GM19035 (cell line): ENCODE measurements at regions not wholly inside any gene's neighbourhood (a gene's known extent, or its start where the extent isn't known, plus 50 kb on each side); places are given as distances from the start of the nearest gene placed in this dataset.

Experiments
- ATAC-seq: cut with Tn5 transposase; IDR thresholded peaks from one replicate; pipeline ENCODE4 v1.9.1; 2021; ENCODE audit not compliant: unreplicated experiment

- ATAC-seq = no peak
These were observed 91.5 kb upstream of the SMNDC1 start for GRCh38 chr10:110396284-110396651.

- no peak for ATAC-seq
These were observed 93.1 kb upstream of the SMNDC1 start for GRCh38 chr10:110397856-110398255.

GRCh38 chr10:110398419-110399105 lies 93.8 kb upstream of the SMNDC1 start:
- no peak for ATAC-seq

GRCh38 chr10:110399106-110399964 lies 94.6 kb upstream of the SMNDC1 start:
- ATAC-seq = no peak

- ATAC-seq = no peak
These were observed 95.5 kb upstream of the SMNDC1 start for GRCh38 chr10:110399965-110400933.

DNA sequence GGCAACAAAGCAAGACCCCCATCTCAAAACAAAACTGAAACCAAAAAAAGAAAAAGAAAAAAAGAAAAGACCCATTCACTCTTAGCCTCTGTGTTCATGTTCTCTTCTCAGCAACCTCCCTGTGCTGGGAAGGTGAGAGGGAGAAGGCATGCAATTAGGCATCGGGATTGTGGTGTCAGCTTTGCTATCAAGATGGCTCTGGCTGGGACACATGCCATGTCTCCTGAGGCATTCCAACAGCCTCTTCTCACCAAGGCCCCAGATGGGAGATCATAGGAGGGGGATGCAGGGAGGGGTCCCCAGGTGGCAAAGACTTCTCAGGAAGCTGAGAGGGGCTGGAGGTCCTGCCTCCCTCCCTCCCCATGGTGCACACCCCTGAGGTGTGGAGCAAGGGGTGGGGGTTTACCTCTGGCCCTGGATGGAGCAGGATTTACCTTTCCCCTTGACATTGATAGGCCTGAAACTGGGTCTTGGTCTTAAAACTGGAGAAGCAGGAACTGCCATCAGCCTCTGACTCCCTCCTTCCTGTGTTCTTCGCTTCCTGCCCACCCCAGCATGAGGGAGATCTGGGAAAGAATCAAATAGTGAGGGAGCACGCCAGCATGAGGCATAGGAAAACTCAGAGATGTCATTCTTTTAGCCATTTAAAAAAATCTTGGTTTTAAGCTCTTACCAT lies 96.2 kb upstream of the DUSP5 start:
- ATAC-seq = no peak

DNA sequence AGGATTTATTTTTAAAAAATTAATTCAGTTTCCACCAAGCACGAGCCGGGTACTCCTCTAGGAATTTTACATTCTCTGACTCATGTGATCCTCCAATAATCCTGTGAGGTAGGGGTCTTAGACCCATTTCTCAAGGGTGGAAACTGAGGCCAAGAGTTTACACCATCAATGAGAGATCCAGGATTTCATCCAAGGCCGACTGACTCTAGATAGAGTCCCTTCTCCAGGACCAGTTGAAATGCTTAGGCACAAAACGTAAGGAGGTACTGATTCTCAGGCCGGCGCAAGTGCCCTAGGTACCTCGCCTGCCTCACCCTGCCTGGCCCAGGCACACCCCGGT lies 95.7 kb upstream of the DUSP5 start:
- no peak for ATAC-seq

- no peak for ATAC-seq
These were observed 94.1 kb upstream of the DUSP5 start for GRCh38 chr10:110403593-110403992.

DNA sequence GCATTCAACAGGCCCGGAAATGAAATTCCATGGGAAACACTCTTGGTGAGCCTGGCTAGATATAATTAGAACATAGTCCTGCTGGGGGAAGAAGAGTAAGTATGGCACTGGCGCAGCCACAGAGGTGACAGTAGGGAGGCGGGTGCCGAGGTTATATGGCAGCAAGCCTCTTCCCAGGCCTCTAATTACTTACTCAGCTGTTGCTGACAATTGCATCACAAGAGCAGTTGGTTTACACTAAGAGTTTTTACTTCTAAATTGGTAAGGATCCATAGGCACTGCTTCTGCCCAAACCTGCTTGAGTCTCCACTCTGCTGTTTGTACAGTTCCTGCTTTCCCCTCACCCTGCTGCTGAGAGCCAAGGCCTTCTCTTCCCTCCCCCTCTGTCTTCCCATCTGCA lies 93.3 kb upstream of the DUSP5 start:
- no peak for ATAC-seq

- ATAC-seq = no peak
These were observed 92.9 kb upstream of the DUSP5 start for GRCh38 chr10:110404825-110405224.

- no peak for ATAC-seq
These were observed 92.3 kb upstream of the DUSP5 start for GRCh38 chr10:110405380-110405779.

DNA sequence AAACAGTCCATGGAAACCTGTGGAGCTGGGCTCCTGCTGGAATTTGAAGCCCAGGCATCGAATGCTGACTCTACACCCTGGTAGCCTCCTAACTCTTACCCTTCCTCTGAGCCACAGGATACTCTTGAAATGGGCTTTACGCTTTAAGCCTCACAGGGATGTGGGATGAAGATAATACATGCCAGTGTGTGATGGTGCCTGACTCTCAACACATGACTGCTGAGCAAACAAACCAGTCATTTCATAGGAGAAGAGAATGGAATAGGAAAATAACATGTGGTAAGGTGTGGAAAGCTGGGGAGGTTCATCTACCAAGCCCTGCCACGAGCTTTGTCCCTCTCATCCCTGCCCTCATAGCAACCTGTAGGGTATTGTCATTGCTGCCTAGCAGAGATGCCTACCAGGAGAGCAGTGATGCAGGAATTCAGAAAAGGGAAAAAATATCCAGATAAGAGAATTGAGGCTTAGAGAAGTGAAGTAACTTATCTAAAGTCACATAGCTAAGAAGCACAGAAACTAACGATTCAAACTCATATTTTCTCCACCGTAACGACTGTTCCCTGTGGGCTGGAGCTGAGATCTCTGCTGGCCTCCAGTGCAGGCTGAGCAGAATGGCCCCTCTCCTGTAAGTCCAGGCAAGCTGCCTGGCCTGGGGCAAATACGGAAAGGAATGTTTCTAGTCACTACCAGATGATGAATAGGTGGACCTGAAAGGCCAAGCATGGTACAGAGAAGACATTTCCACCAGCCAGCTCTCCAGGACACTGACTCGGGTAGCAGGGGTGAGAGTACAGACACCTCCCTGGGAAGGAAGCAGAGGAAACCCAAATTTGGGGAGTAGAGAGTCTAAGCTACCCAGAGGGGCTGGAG lies 90.2 kb upstream of the DUSP5 start:
- ATAC-seq = no peak

DNA sequence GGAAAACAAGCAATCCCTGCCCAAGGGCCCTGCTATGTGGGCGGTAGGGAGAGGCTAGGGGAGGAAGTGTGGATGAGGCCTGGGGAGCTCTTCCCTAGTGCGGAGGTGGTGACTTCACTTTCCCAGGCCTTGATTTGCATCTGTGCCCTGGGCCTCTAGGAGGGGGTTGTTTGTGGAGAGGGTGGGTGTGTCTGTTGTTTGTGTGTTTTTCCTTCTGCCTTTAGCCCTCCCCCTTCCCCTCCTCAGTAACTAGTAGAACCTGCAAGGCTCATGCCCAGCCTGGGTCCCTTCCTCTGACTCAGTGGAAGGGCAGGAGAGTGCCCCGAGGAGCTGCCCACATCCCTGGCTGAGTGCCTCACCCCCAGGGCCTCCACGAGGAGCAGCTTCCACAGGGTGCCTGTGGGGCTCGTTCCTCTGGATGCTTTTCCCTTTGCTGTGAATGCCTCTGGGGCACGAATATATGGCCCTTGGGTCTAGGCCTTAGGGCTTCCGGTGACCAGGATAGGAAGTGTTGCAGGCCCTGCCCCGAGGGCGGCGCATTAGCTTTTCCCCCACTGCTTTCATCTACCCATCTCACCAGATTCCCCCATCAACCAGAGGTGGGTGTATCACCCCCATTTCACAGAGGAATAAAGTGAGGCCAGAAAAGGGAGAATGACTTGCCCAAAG lies 89.4 kb upstream of the DUSP5 start:
- no peak for ATAC-seq

DNA sequence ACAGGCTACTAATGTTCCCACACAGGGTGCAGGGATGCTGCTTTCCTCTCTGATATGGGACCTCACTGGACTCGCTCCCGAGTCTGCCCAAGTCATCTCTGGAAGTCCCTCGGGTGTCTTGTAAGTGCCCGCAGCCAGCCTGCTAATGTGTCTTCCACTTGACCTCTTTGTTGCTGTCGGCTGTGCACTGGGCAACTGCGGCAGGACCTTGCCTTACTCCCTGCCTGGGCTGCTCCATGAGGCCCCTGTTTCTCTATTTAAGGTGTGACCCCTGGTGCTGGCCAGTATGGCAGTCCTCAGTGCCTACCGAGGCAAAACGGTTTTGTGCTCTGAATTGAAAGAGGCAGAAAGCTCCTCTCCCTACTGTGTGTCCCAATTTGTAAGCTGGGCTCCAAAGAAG lies 88.8 kb upstream of the DUSP5 start:
- no peak for ATAC-seq

DNA sequence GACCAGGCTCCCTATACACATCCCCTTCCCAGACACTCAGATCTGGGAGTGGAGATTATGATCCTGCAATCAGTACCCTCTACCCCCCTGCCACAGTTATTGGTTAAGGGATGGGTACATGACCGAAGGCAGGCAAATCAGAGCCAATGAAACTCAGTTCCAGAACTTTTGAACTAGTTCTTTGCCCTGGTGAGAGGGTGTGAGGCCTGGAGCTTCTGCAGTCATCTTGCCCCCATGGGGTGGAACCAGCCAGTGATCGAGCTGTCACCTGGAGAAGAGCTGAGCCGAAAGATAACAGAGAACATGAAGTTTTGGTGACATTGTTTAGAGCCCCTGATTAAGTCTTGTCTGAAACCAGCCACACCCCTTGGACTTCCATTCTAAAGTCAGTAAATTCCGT lies 88.2 kb upstream of the DUSP5 start:
- no peak for ATAC-seq

GRCh38 chr10:110409926-110410325 lies 87.8 kb upstream of the DUSP5 start:
- ATAC-seq = peak; percentile 31

- ATAC-seq = no peak
These were observed 87.2 kb upstream of the DUSP5 start for GRCh38 chr10:110410329-110411046.

DNA sequence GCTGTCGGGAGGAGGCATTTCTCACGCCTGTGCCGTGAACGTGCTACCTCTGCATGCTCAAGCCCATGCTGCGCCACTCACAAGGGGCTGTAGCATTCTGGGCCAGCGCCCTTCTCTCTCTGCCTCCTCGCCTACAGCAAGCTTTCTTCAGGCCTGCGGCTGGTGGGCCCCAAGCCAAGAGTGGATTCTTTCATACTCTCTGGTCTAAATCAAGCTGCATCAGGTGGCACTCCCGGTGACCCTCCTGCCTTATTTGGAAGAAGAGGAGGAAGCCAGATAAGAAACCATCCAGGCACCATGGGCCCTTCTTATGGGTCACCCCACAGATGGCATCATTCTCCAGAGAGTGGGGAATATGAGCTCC lies 86.7 kb upstream of the DUSP5 start:
- no peak for ATAC-seq
